ENCODE measurements at regions not wholly inside any gene's neighbourhood (a gene's known extent, or its start where the extent isn't known, plus 50 kb on each side); places are given as distances from the start of the nearest gene placed in this dataset.

GRCh38 chr5:110356677-110357076, 369.8 kb downstream of the TMEM232 start:
- Histone ChIP-seq H3K79me1 (ENCODE audit: low read depth, low read length) (no peaks in the 10 kb centered on the region), H3K4me2 (ENCODE audit: insufficient read depth in 1 of 2, low read depth in 2 of 2, low read length in 2 of 2) (no peak overlapping the region), H2BK20ac (ENCODE audit: low read length) (no peak overlapping the region), H2BK5ac (ENCODE audit: low read depth, low read length) (no peak overlapping the region), H3K23me2 (ENCODE audit: low read depth, low read length) (no peaks in the 10 kb centered on the region), H3K4me1 (replicated peaks in 1 of 4; ENCODE audit: control insufficient read depth in 3 of 4, insufficient read depth in 4 of 4, low read length in 3 of 4) (no peaks in the 10 kb centered on the region), H4K91ac (replicated peaks; ENCODE audit: insufficient read length, low read length) (no peak overlapping the region), H4K8ac (ENCODE audit: extremely low read depth, insufficient read depth, low read length) (no peak overlapping the region), H3K36me3 (ENCODE audit: control insufficient read depth in 2 of 4, insufficient read depth in 4 of 4, low read length in 3 of 4) (no peaks in the 10 kb centered on the region), H3K14ac (ENCODE audit: insufficient read length) (no peak overlapping the region), H2BK12ac (ENCODE audit: low read depth, low read length) (no peak overlapping the region), H3K27ac (ENCODE audit: low read depth, low read length) (no peak overlapping the region), H4K5ac (ENCODE audit: insufficient read length, low read depth, low read length) (no peak overlapping the region), H3K9ac (replicated peaks in 1 of 4; ENCODE audit: extremely low read depth in 1 of 4, low read depth in 3 of 4, low read length in 3 of 4) (no peak overlapping the region), H3K4ac (replicated peaks; ENCODE audit: insufficient read length, low read depth, low read length) (no peak overlapping the region), H2AK5ac (ENCODE audit: low read depth, low read length) (no peak overlapping the region), H2BK15ac (ENCODE audit: low read length) (no peak overlapping the region), H3K23ac (ENCODE audit: insufficient read length) (no peak overlapping the region), H3K56ac (replicated peaks; ENCODE audit: insufficient read length, low read depth, low read length) (no peak overlapping the region), H3K79me2 (ENCODE audit: control insufficient read depth in 1 of 2, insufficient read depth in 2 of 2, low read length in 2 of 2) (no peaks in the 10 kb centered on the region), H3K9me3 (ENCODE audit: insufficient read depth in 2 of 2, low read depth in 1 of 2, low read length in 1 of 2) (no peaks in the 10 kb centered on the region), H2BK120ac (replicated peaks; ENCODE audit: low read depth, low read length) (no peak overlapping the region), H3K4me3 (ENCODE audit: extremely low read depth in 1 of 4, insufficient read depth in 2 of 4, low read depth in 3 of 4, low read length in 4 of 4) (no peak overlapping the region), H2AFZ (ENCODE audit: low read length) (no peak overlapping the region), H4K20me1 (replicated peaks in 1 of 2; ENCODE audit: control insufficient read depth in 1 of 2, insufficient read depth in 2 of 2, low read length in 2 of 2) (no peaks in the 10 kb centered on the region), H3K27me3 (replicated peaks in 1 of 4; ENCODE audit: control insufficient read depth in 3 of 4, extremely low read depth in 1 of 4, insufficient read depth in 3 of 4, low read length in 3 of 4) (no peaks in the 10 kb centered on the region), H3K18ac (ENCODE audit: extremely low read depth, low read length) (no peak overlapping the region)
- WGBS, 2 experiments (ENCODE audit: extremely low coverage in 1 of 2, insufficient coverage in 1 of 2, insufficient read length in 1 of 2, insufficient replicate concordance in 2 of 2, low coverage in 1 of 2, low lambda C conversion rate in 2 of 2, missing lambda C conversion rate in 1 of 2), result 96% methylated on average over 2 of the region's 2 CpGs; no CpG with 5 or more reads in 1 of the 2 experiments
- CTCF ChIA-PET (ENCODE audit: partially characterized antibody), result no interaction called here
- TF ChIP-seq, protein P1, sequence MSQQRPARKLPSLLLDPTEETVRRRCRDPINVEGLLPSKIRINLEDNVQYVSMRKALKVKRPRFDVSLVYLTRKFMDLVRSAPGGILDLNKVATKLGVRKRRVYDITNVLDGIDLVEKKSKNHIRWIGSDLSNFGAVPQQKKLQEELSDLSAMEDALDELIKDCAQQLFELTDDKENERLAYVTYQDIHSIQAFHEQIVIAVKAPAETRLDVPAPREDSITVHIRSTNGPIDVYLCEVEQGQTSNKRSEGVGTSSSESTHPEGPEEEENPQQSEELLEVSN (IDR thresholded peaks at IDR 0.05), result no peak
- TF ChIP-seq, protein P2, sequence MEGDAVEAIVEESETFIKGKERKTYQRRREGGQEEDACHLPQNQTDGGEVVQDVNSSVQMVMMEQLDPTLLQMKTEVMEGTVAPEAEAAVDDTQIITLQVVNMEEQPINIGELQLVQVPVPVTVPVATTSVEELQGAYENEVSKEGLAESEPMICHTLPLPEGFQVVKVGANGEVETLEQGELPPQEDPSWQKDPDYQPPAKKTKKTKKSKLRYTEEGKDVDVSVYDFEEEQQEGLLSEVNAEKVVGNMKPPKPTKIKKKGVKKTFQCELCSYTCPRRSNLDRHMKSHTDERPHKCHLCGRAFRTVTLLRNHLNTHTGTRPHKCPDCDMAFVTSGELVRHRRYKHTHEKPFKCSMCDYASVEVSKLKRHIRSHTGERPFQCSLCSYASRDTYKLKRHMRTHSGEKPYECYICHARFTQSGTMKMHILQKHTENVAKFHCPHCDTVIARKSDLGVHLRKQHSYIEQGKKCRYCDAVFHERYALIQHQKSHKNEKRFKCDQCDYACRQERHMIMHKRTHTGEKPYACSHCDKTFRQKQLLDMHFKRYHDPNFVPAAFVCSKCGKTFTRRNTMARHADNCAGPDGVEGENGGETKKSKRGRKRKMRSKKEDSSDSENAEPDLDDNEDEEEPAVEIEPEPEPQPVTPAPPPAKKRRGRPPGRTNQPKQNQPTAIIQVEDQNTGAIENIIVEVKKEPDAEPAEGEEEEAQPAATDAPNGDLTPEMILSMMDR (IDR thresholded peaks at IDR 0.05; ENCODE audit: control extremely low read depth in 1 of 3, insufficient read depth in 1 of 3, low read depth in 1 of 3, low read length in 3 of 3), result no peak
- no peak for TF ChIP-seq CHD2 (IDR thresholded peaks at IDR 0.05; ENCODE audit: low read length)
- POLR2A ChIA-PET (ENCODE audit: partially characterized antibody), result no interaction called here
- no peak for FAIRE-seq
- no peak for DNase-seq (ENCODE audit: low read depth in 1 of 2, low spot score in 2 of 2)
